K562 (cell line): ENCODE measurements at regions not wholly inside any gene's neighbourhood (a gene's known extent, or its start where the extent isn't known, plus 50 kb on each side); places are given as distances from the start of the nearest gene placed in this dataset.

ENCODE experiments used
- ATAC-seq: fragments of 200-7000 bp; cut with Tn5 transposase; 3 replicates; pipeline ENCODE4 v1.9.1; 2020; ENCODE audit warnings: moderate library complexity
- BruUV-seq: library from RNA; stranded (reverse); fragments of 400-500 nt; replicated peaks from 2 replicates; lab custom pipeline; 2021; lab: Mats Ljungman, UMichigan
- CTCF ChIA-PET: fragments of 300-600 bp; formaldehyde crosslinking; extraction: SDS; loops from one replicate; lab custom pipeline; 2021; ENCODE audit warnings: low intra/inter-chr PET ratio; lab: Yijun Ruan, JAX
- POLR2A ChIA-PET: fragments of 300-600, 350-650 bp; sonication (Branson Sonifier 250); formaldehyde crosslinking; extraction: SDS; loops from one replicate; lab custom pipeline; 2021; ENCODE audit warnings: antibody characterized with exemption, inconsistent platforms; lab: Yijun Ruan, JAX
- DNase-seq, 4 experiments: peaks; one replicate each; pipeline versions ENCODE4 v3.0.0 to v3.0.0-alpha.2; 2011 to 2018; ENCODE audit warnings: low spot score in 3 of 4, mixed read lengths in 3 of 4; ENCODE audit errors: extremely low read depth in 1 of 4
- FAIRE-seq: peaks from 2 replicates; lab custom pipeline; 2011; peaks lifted over from hg19 to GRCh38; lab: Jason Lieb, UNC
- H2AFZ ChIP-seq: 2 replicates; pipeline ENCODE4 v1.6.0; 2011; ENCODE audit warnings: low read depth, low read length, control low read depth, inconsistent platforms
- H3K27ac ChIP-seq: fragments of 200-600 bp; 3 replicates; pipeline ENCODE4 v1.8.0; 2011; ENCODE audit warnings: low read depth, mild to moderate bottlenecking, control low read depth, inconsistent platforms, low read length, moderate library complexity, mixed read lengths; ENCODE audit errors: extremely low read depth
- H3K27me3 ChIP-seq, 2 experiments: fragments of 300-600 bp in 1 of 2; 2 replicates in 1 of 2; 3 replicates in 1 of 2; pipeline versions ENCODE4 v1.6.0 to v1.8.0; 2011; ENCODE audit warnings: inconsistent platforms in 2 of 2, low read length in 2 of 2, mild to moderate bottlenecking in 1 of 2, mixed read lengths in 1 of 2, moderate library complexity in 1 of 2; ENCODE audit not compliant: control insufficient read depth in 2 of 2, insufficient read depth in 2 of 2
- H3K36me3 ChIP-seq: fragments of 300-600 bp; 3 replicates; pipeline ENCODE4 v1.8.0; 2011; ENCODE audit warnings: mild to moderate bottlenecking, low read length, inconsistent platforms; ENCODE audit not compliant: control insufficient read depth, insufficient read depth
- H3K4me1 ChIP-seq, 2 experiments: fragments of 200-600 bp in 1 of 2; replicated peaks in 1 of 2; 2 replicates in 1 of 2; 3 replicates in 1 of 2; pipeline versions ENCODE4 v1.5.1 to v1.8.0; 2011; ENCODE audit warnings: inconsistent platforms in 2 of 2, low read length in 2 of 2, mild to moderate bottlenecking in 1 of 2, mixed read lengths in 1 of 2, moderate library complexity in 1 of 2; ENCODE audit not compliant: control insufficient read depth in 2 of 2, insufficient read depth in 2 of 2
- H3K4me2 ChIP-seq: 2 replicates; pipeline ENCODE4 v1.6.1; 2011; ENCODE audit warnings: low read length, control low read depth, inconsistent platforms, mixed read lengths; ENCODE audit not compliant: insufficient read depth
- H3K4me3 ChIP-seq: fragments of 200-600 bp; sonication (generic), shearing (Covaris generic); 2 replicates; pipeline ENCODE4 v1.5.1; 2016; ENCODE audit warnings: control low read depth, inconsistent platforms
- H3K79me2 ChIP-seq: fragments of 200-600 bp; 3 replicates; pipeline ENCODE4 v1.8.0; 2011; ENCODE audit warnings: low read length, inconsistent platforms; ENCODE audit not compliant: control insufficient read depth, insufficient read depth
- H3K9ac ChIP-seq, 2 experiments: 2 replicates each; pipeline versions ENCODE4 v1.6.0 to v1.6.1; 2011; ENCODE audit warnings: low read depth in 2 of 2, low read length in 2 of 2, control low read depth in 1 of 2, inconsistent platforms in 1 of 2, mild to moderate bottlenecking in 1 of 2, mixed read lengths in 1 of 2; ENCODE audit not compliant: insufficient read depth in 1 of 2
- H3K9me1 ChIP-seq: one replicate; pipeline ENCODE4 v1.6.0; 2011; ENCODE audit warnings: inconsistent platforms, mild to moderate bottlenecking, low read length, moderate library complexity; ENCODE audit not compliant: control insufficient read depth, insufficient read depth
- H3K9me3 ChIP-seq: replicated peaks from 2 replicates; pipeline ENCODE4 v1.5.1; 2011; ENCODE audit warnings: low read depth, low read length, inconsistent platforms; ENCODE audit not compliant: control insufficient read depth, insufficient read depth
- H4K20me1 ChIP-seq: replicated peaks from 2 replicates; pipeline ENCODE4 v1.6.1; 2011; ENCODE audit warnings: low read length, inconsistent platforms, mixed read lengths; ENCODE audit not compliant: control insufficient read depth, insufficient read depth
- BCLAF1 ChIP-seq, 2 experiments: fragments of 450-650 bp in 1 of 2; IDR thresholded peaks; 2 replicates each; pipeline ENCODE4 v1.6.1; 2011 to 2017; ENCODE audit warnings: low read depth in 2 of 2, antibody characterized with exemption in 1 of 2, borderline replicate concordance in 1 of 2, low read length in 1 of 2, mild to moderate bottlenecking in 1 of 2, mixed read lengths in 1 of 2; ENCODE audit not compliant: control insufficient read depth in 1 of 2
- CEBPG ChIP-seq, 3 experiments: fragments of 200-800 bp in 1 of 3; sonication (Bioruptor generic) in 1 of 3; sonication (generic) in 1 of 3; formaldehyde crosslinking in 1 of 3; IDR thresholded peaks in 2 of 3; conservative IDR thresholded peaks in 1 of 3; 2 replicates each; pipeline versions ENCODE4 v1.6.1 to v1.8.0; 2016 to 2022; ENCODE audit warnings: missing compliant biosample characterization in 2 of 3, missing genetic modification characterization in 2 of 3, mild to moderate bottlenecking in 1 of 3, missing genetic modification reagents in 1 of 3
- E2F5 ChIP-seq: sonication (generic); formaldehyde crosslinking; IDR thresholded peaks from 2 replicates; pipeline ENCODE4 v1.8.0; 2022; ENCODE audit warnings: mild to moderate bottlenecking, missing genetic modification reagents
- ERF ChIP-seq: fragments of 450-650 bp; formaldehyde crosslinking; IDR thresholded peaks from 2 replicates; pipeline ENCODE4 v1.4.0; 2020; ENCODE audit warnings: mild to moderate bottlenecking, mixed read lengths
- MAZ ChIP-seq, 2 experiments: fragments of 450-650 bp in 1 of 2; sonication (generic) in 1 of 2; formaldehyde crosslinking; IDR thresholded peaks in 1 of 2; conservative IDR thresholded peaks in 1 of 2; 2 replicates each; pipeline versions ENCODE4 v1.4.0 to v1.5.0; 2020; ENCODE audit warnings: mild to moderate bottlenecking in 1 of 2, missing genetic modification reagents in 1 of 2
- NRF1 ChIP-seq, 2 experiments: fragments of 450-650 bp; IDR thresholded peaks in 1 of 2; conservative IDR thresholded peaks in 1 of 2; 2 replicates each; pipeline ENCODE4 v1.6.1; 2014; ENCODE audit warnings: mild to moderate bottlenecking in 2 of 2
- SETDB1 ChIP-seq: IDR thresholded peaks from one replicate; pipeline ENCODE4 v1.6.1; 2012; ENCODE audit warnings: low read length, control low read depth, inconsistent platforms
- ZBED1 ChIP-seq: IDR thresholded peaks from 2 replicates; pipeline ENCODE4 v1.6.1; 2014
- ZNF3 ChIP-seq: fragments of 250-450 bp; sonication (Bioruptor Pico); IDR thresholded peaks from 2 replicates; pipeline ENCODE4 v1.5.0; 2021; ENCODE audit warnings: mild to moderate bottlenecking, moderate library complexity
- ZNF668 ChIP-seq: fragments of 250-450 bp; sonication (Bioruptor Pico); IDR thresholded peaks from 2 replicates; pipeline ENCODE4 v1.8.0; 2022; ENCODE audit warnings: mild to moderate bottlenecking, inconsistent platforms
- WGBS: fragments of 100-300 bp; shearing (Covaris generic); methylation state at CpG from one replicate; pipeline ENCODE4 v1.1.6; 2016; ENCODE audit warnings: low coverage, mixed read lengths; ENCODE audit not compliant: insufficient coverage; ENCODE audit errors: missing lambda C conversion rate; 5-methylcytosine and 5-hydroxymethylcytosine counted together
- in situ Hi-C: fragments of 300-500 bp; cut with MboI; formaldehyde crosslinking; loops from 4 replicates; pipeline ENCODE4 v1.15.0; 2018; ENCODE audit warnings: inconsistent platforms, mixed read lengths
- intact Hi-C: fragments of 100-400 bp; cut with micrococcal nuclease; formaldehyde crosslinking; loops from 2 replicates; pipeline ENCODE4 v1.14.2; 2022

- TF ChIP-seq ZNF3 (CRISPR knock-in tag) (no peak), E2F5 (CRISPR knock-in tag) (no peak), ZNF668 (CRISPR knock-in tag) (no peak)
Measured at GRCh38 chr22:48495751-48496080, 1332.0 kb downstream of the BRD1 start (continued).

- Histone ChIP-seq H3K4me2 (no peak overlapping the region), H3K79me2 (no peaks in the 10 kb centered on the region), H3K27ac (no peak overlapping the region), H4K20me1 (peaks cover 10% of the 10 kb centered on the region; the same call in 1 of the 2 replicates), H3K4me1 (no peaks in the 10 kb centered on the region), H3K36me3 (no peaks in the 10 kb centered on the region), H3K9me3 (no peaks in the 10 kb centered on the region), H3K4me3 (no peak overlapping the region), H3K27me3 (peaks cover 2 to 12% of the 10 kb centered on the region in 2 experiments; a peak in 2 of 5 replicates), H2AFZ (no peak overlapping the region), H3K9me1 (no peaks in the 10 kb centered on the region), H3K9ac (no peak overlapping the region)
- ATAC-seq (no peak), DNase-seq (no peak), FAIRE-seq (no peak)
- BruUV-seq, result no TSS peak
- in situ Hi-C loops (loop anchor here (25.0 kb wide), 1 partner anchor 908 kb away; no protein-coding TSS in a partner anchor), intact Hi-C loops (no loop called here)
- ChIA-PET CTCF (no interaction called here), POLR2A (no interaction called here)
- 2% methylated on average over 6 of the region's 20 CpGs for WGBS
- TF ChIP-seq CEBPG (CRISPR knock-in tag; IDR thresholded peaks at IDR 0.05), result no peak
- no peak for TF ChIP-seq CEBPG (tag; conservative IDR thresholded peaks at IDR 0.05 in 1 of 2, IDR thresholded peaks at IDR 0.05 in 1 of 2)
- no peak for TF ChIP-seq ERF
- TF ChIP-seq MAZ (CRISPR knock-in tag; conservative IDR thresholded peaks at IDR 0.05 in 1 of 2, IDR thresholded peaks at IDR 0.05 in 1 of 2), result no peak
- TF ChIP-seq ZBED1, result no peak
- no peak for TF ChIP-seq BCLAF1 (IDR thresholded peaks at IDR 0.05; ENCODE audit: borderline replicate concordance in 1 of 2, control insufficient read depth in 1 of 2, low read depth in 2 of 2, low read length in 1 of 2)
- TF ChIP-seq NRF1 (conservative IDR thresholded peaks at IDR 0.05 in 1 of 2, IDR thresholded peaks at IDR 0.05 in 1 of 2), result no peak
- TF ChIP-seq SETDB1, result no peak
Measured at GRCh38 chr22:48494968-48495750, 1332.5 kb downstream of the BRD1 start.
